T47D (cell line): ENCODE measurements at regions not wholly inside any gene's neighbourhood (a gene's known extent, or its start where the extent isn't known, plus 50 kb on each side); places are given as distances from the start of the nearest gene placed in this dataset.

ENCODE experiments used
- DNase-seq, 2 experiments: peaks; one replicate each; pipeline versions ENCODE4 v3.0.0 to v3.0.0-alpha.2; 2011 to 2012; ENCODE audit warnings: low read depth in 1 of 2, low spot score in 1 of 2
- JUND ChIP-seq: IDR thresholded peaks from 2 replicates; pipeline ENCODE4 v1.6.1; 2012; ENCODE audit warnings: low read depth
- in situ Hi-C: cut with HindIII; loops from 2 replicates; pipeline ENCODE4 v1.10.0; 2016; ENCODE audit warnings: low sequenced_read_pairs, low pct_unique_long_range_greater_than_20kb

DNA sequence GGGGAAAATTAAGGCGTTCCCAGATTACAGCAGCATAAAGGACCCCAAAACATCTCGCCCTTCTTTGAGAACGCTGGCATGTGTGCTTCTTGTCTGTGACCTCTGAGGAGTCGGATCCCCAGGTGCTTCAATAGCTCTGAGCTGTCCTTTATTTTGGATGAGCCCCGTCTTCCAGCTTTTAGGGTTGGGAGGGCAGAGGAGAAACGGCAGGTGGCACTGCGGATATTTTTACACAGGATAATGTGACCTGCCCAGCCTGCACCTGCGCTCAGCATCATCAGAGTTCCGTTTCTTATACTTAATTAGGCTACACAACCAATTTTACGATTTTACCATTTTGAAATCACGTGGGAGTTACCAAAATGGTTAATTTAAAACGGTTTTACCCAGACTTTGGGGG is 147.7 kb upstream of the RPS6KA2 start:
- DNase-seq = peak in 1 of 2 experiments; percentile 52
- no peak for TF ChIP-seq JUND
- in situ Hi-C loops = no loop called here

DNA sequence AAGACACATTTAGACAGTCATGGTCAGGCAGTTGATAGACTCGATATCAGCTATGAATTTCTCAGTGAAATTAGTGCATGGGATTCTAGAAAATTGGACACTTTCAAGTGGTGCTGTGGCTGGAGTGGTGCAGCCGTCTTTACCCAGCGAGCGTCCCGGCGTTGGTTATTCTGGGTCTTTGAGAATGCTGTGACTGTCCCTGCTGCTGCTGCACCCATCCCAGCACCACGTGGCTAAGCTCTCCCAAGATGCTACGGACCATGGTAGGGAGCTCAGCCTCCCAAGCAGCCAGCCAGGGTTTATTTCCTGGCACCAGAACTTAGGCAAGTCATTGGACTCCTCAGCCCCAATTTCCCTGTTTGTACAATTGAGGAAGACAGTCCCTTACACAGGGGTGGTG is 147.2 kb upstream of the RPS6KA2 start:
- no peak for DNase-seq
- TF ChIP-seq JUND = no peak
- in situ Hi-C loops = no loop called here

DNA sequence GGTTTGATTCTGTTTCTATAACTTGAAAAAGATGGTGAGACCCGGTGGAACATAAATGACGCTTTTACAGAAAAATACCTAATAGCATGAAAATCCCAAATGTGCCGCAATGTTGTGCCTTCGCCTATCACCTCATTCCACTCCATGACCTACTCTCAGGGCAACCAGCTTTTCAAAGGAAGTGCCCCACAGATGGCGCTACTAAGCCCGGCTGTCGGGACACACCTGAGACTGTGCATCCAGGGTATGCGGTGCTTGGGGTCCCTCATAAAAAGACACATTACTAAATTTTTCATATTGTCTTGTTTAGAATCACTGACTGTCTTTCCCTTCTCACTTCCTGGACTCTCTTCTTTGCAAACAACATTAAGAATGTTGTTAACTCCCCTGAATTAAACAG is 145.5 kb upstream of the RPS6KA2 start:
- no peak for DNase-seq
- in situ Hi-C loops = no loop called here
- no peak for TF ChIP-seq JUND

DNA sequence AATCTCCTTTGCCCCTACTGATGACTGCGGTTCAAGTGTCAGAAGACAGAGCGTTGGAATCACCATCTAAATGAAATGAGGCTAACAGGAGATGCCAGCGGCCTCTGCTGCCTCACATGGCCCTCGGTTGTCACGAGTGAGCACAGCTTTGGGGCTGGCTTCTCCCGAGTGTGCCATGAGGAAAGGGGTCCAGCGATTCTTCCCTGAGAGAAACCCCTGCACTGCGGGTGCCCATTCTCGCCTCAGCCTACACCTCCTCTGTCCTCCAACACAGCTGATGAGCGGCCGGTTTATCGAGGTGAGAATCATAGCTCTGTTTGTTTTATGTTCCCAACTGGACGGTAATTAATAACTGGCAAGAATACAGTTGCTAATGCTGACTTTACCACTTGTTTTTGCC is 144.7 kb upstream of the RPS6KA2 start:
- no peak for TF ChIP-seq JUND
- DNase-seq = no peak
- in situ Hi-C loops = no loop called here

DNA sequence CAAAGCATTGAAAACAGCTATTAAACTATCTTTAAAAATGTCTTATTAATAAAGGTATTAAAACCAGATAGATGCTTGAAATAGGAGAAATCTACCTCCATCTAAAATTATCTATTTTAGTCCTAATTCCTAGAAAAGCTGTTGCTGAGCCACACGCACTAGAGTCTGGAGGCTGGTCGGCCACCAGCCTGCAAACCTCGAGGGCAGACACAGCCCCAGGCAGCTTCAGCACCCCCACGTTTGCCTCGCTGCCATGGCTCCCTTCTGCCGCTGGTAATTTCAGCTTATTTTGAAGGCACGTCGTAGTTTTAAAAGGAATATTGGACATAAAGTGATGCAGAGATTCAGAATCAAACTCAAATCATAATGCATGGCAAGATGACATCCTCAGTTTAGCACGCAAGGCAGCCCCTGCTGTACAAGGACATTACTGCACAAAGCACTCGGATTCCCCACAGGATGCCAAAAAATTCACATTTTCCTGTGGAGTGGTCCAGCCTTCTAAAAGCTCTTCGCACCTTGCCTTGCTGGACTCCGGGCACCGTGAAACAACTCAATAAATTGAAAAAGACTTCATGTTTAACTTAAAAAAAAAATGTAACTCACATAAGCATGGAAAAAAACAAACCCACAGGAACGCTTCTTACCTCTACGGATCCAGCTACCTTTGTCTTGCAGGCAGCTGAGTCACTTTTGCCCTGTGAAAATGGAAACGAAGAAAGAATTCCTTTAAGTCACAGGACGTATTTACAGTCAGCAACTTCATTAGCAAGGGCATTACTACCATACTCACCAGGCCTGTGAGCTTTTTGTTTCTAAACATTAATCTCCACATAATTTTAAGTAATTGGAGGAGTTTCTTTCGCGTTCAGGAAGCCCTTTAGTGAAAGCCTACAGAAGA is 143.4 kb upstream of the RPS6KA2 start:
- in situ Hi-C loops = no loop called here

DNA sequence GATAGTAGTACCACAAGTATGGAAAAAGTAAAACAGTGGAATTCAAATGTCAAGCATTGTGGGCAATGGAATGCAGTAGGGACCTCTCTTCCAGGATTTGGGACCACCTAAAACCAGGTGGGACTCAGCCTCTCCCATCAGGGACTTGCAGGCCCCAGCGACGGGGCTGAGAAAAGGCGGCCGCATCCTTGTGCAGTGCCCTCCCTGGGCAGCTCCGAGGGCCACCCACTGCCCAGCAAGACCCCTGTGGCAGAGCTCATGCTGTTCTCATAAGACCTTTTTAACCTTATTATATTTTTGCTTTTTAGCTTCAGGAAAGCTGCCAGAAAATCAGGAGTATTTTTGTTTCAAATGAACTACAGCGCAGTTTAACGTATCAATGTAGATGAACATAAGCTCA is 142.6 kb upstream of the RPS6KA2 start:
- DNase-seq = no peak
- in situ Hi-C loops = no loop called here
- TF ChIP-seq JUND = no peak

More for the DNA sequence above, 143.4 kb upstream of the RPS6KA2 start:
- no peak for TF ChIP-seq JUND
- no peak for DNase-seq

DNA sequence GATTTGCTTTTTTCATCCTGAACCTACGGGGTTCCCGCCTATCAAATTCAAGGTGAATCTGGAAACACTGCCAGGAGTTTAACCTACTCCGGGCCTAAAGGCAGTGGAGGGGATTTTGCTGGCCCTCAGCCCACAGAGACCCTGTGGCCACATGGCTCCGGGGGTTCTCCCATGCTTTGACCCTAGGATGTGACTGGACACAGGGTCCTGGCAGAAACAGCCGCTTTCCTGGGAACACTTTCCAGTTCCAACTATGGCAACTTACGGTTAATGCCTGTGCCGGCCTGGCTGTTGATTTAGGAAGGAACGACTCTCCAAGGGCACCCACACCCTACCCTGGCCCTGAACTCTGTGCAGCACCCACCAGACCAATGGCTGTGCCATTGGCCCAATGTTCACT is 141.7 kb upstream of the RPS6KA2 start:
- no peak for DNase-seq
- TF ChIP-seq JUND = no peak
- in situ Hi-C loops = no loop called here

DNA sequence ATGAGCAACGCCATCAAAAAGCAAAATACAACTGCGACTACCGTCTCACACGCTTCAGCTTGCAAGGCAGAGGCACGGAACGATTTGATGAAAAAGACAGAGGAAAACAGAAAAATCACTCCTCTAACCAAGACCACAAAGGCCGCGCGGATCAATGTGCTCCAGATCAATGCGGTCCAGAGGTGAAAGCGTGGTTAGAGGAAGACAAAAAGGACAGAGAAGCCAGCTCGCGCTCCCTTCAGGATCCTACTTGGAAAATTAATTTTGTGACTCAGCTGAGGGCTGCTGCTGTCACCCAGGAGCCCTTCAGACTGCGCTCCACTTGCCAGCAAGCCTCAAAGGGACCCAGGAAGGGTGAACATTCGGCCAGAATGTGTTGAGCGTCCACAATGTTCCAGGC is 140.2 kb upstream of the RPS6KA2 start:
- no peak for TF ChIP-seq JUND
- no peak for DNase-seq
- in situ Hi-C loops = no loop called here

DNA sequence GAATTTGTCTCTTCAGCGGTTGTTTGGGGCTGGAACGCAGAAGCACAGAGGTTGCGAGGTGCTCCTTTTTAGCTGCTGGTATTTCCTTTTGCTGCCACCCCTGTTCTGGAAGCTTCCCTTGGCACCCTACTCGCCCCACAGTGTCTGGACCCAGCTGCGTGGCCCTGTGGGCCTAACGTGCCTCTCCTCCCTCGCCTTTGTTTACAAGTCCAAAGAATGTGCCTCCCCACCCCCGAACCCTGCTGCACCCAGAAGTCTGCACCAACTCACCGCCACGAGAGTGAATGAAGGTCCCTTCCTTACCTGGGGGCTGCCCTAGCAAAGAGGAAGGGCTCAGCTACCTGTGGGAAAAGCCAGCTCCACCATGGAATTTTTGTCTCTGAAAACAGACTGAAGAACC is 139.7 kb upstream of the RPS6KA2 start:
- in situ Hi-C loops = no loop called here
- DNase-seq = no peak
- TF ChIP-seq JUND = no peak

DNA sequence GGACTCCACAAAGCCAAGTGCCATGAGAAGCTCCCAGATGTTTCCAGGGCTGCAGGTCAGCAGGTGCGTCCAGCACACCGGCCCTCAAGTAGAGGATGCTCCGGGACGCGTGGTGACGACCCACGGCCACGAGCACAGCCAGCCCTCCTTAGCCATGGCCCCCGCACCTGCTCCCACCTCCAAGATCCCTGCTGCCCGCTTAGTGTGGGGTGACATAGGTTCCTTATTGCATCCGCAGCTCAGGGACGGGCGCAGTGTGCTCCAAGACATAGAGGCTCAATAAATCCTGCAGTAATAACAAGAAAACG is 138.1 kb upstream of the RPS6KA2 start:
- TF ChIP-seq JUND = no peak
- in situ Hi-C loops = no loop called here
- DNase-seq = no peak

DNA sequence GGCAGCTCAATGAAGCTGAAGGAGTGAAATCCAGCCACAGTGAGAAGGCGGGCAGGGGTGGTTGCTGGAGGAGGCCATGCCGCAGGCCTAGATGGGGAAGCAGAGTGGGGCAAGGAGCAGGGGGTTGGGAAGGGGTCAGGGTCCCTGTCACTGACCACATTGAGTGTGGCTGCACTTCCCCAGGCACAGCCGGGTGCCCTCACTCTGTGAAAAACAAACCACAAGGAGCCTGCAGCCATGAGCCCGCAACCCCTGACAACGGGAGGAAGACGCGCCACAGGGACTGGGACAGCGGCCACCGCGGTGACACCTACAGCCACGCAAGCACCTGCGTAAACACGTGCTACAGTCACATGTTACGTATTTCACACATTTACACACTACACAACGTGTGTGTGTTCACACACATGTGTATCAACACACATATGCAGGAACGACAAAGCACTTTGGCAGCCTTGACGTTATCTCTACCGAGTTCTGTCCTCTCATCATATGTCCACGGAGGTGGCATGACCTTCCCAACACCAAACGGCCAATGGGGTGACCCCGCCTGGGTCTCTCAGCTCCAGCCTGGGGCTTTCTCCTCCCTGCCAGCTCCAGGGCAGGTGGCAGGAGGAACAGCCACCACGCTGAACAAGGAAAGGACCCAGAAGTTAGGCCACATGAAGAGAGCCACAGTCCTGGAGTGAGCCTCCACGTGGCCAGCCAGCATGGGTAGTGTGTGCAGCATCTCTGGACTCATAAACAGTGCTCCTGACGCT is 137.6 kb upstream of the RPS6KA2 start:
- in situ Hi-C loops = no loop called here
- TF ChIP-seq JUND = no peak
- no peak for DNase-seq

DNA sequence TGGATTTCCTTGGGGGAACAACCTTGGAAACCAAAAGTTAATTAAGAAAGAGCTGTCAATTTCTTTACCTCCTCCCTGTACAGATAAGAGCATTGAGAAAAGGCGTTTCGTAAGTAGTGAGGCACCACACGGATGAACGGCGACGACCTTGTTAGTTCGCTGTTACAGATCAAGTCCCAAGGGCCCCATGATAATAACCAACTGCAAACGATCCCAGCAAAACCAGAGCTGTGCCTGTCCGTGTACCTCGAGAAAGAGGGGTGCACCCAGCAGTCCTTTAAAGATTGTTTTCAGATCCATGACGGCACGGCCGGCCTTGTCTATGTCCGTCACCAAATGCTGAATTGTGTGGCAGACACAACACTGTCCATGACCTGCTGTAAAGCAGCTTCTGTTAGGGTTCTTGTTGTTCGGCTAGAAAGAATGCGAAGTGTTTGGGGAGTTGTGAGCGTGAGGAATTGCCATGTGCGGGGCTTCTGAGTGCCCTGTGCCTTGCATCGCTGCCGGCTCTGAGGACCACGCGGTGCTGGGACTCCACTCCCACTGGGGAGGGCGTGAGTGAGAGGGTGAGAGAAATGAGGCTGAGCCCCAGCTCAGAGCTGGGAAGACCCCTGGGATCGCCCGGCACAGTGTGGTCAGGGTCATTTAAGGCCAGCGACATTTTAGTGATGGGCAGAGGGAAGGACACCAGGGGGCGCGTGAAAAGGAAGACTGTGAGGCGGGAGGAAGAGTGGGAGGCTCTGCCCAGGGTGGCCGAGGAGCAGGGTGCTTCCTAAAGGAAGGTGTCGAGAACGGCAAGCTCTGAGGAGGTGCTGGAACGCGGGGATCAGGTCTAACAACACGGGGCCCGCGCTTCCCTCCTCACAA is 136.8 kb upstream of the RPS6KA2 start:
- in situ Hi-C loops = no loop called here
- DNase-seq = no peak
- no peak for TF ChIP-seq JUND
